ENCODE measurements at regions not wholly inside any gene's neighbourhood (a gene's known extent, or its start where the extent isn't known, plus 50 kb on each side); places are given as distances from the start of the nearest gene placed in this dataset.
A peak's percentile ranks its signal among the peaks of the same experiment; 100 is the strongest.

- Histone ChIP-seq H3F3A (ENCODE audit: insufficient read depth, low read length) (no peaks in the 10 kb centered on the region), H3K79me2 (ENCODE audit: insufficient read depth, low read length) (no peaks in the 10 kb centered on the region), H3K4me2 (ENCODE audit: low read length) (no peak overlapping the region), H3K9ac (ENCODE audit: low read length) (no peak overlapping the region), H2AFZ (ENCODE audit: low read length) (no peak overlapping the region), H3K4me3 (ENCODE audit: low read depth, low read length, poor library complexity, severe bottlenecking) (no peak overlapping the region), H3K9me3 (ENCODE audit: low read length) (no peaks in the 10 kb centered on the region), H3K9me2 (ENCODE audit: low read depth, low read length) (no peaks in the 10 kb centered on the region), H3K27ac (ENCODE audit: low read depth, low read length, poor library complexity, severe bottlenecking) (no peak overlapping the region), H3K4me1 (ENCODE audit: insufficient read depth, low read length, severe bottlenecking) (no peaks in the 10 kb centered on the region), H3K36me3 (ENCODE audit: insufficient read depth, low read length) (no peaks in the 10 kb centered on the region), H3K27me3 (ENCODE audit: insufficient read depth, low read length) (no peaks in the 10 kb centered on the region; the same call in 1 of the 2 replicates), H4K20me1 (ENCODE audit: insufficient read depth, low read length) (no peaks in the 10 kb centered on the region)
- TF ChIP-seq CTCF (IDR thresholded peaks at IDR 0.05; ENCODE audit: low read length) (no peak), EZH2 (IDR thresholded peaks at IDR 0.05; ENCODE audit: borderline replicate concordance, low read length) (no peak)
Measured at GRCh38 chr18:6478121-6478520, 63.4 kb upstream of the L3MBTL4 start.

- Histone ChIP-seq H3K9ac (ENCODE audit: low read length) (no peak overlapping the region), H3K4me1 (ENCODE audit: insufficient read depth, low read length, severe bottlenecking) (no peaks in the 10 kb centered on the region), H3K36me3 (ENCODE audit: insufficient read depth, low read length) (no peaks in the 10 kb centered on the region), H3K9me2 (ENCODE audit: low read depth, low read length) (no peaks in the 10 kb centered on the region), H3K4me3 (ENCODE audit: low read depth, low read length, poor library complexity, severe bottlenecking) (no peak overlapping the region), H3K9me3 (ENCODE audit: low read length) (no peaks in the 10 kb centered on the region), H3K79me2 (ENCODE audit: insufficient read depth, low read length) (no peaks in the 10 kb centered on the region), H4K20me1 (ENCODE audit: insufficient read depth, low read length) (no peaks in the 10 kb centered on the region), H3K4me2 (ENCODE audit: low read length) (no peak overlapping the region), H3K27ac (ENCODE audit: low read depth, low read length, poor library complexity, severe bottlenecking) (no peak overlapping the region), H3F3A (ENCODE audit: insufficient read depth, low read length) (no peaks in the 10 kb centered on the region), H2AFZ (ENCODE audit: low read length) (no peak overlapping the region), H3K27me3 (ENCODE audit: insufficient read depth, low read length) (no peaks in the 10 kb centered on the region; the same call in 1 of the 2 replicates)
- TF ChIP-seq CTCF (IDR thresholded peaks at IDR 0.05; ENCODE audit: low read length) (no peak), EZH2 (IDR thresholded peaks at IDR 0.05; ENCODE audit: borderline replicate concordance, low read length) (no peak)
Measured at GRCh38 chr18:6479699-6480098, 65.0 kb upstream of the L3MBTL4 start.

- no peak overlapping the region for H3K27ac ChIP-seq (ENCODE audit: low read depth, low read length, poor library complexity, severe bottlenecking)
- no peaks in the 10 kb centered on the region for H3K9me3 ChIP-seq (ENCODE audit: low read length)
- no peak overlapping the region for H3K9ac ChIP-seq (ENCODE audit: low read length)
- TF ChIP-seq CTCF (IDR thresholded peaks at IDR 0.05; ENCODE audit: low read length) = peak; percentile 81
- no peak for TF ChIP-seq EZH2 (IDR thresholded peaks at IDR 0.05; ENCODE audit: borderline replicate concordance, low read length)
- no peaks in the 10 kb centered on the region for H3F3A ChIP-seq (ENCODE audit: insufficient read depth, low read length)
- no peak overlapping the region for H3K4me3 ChIP-seq (ENCODE audit: low read depth, low read length, poor library complexity, severe bottlenecking)
- H2AFZ ChIP-seq (ENCODE audit: low read length) = no peak overlapping the region
- no peaks in the 10 kb centered on the region for H3K36me3 ChIP-seq (ENCODE audit: insufficient read depth, low read length)
- H3K4me1 ChIP-seq (ENCODE audit: insufficient read depth, low read length, severe bottlenecking) = no peaks in the 10 kb centered on the region
- no peak overlapping the region for H3K4me2 ChIP-seq (ENCODE audit: low read length)
- no peaks in the 10 kb centered on the region; the same call in 1 of the 2 replicates for H3K27me3 ChIP-seq (ENCODE audit: insufficient read depth, low read length)
- H4K20me1 ChIP-seq (ENCODE audit: insufficient read depth, low read length) = no peaks in the 10 kb centered on the region
- H3K9me2 ChIP-seq (ENCODE audit: low read depth, low read length) = no peaks in the 10 kb centered on the region
- H3K79me2 ChIP-seq (ENCODE audit: insufficient read depth, low read length) = no peaks in the 10 kb centered on the region
Measured at GRCh38 chr18:6482198-6482977, 67.7 kb upstream of the L3MBTL4 start.

Measured in OCI-LY1 (cell line).